K562 (cell line): ENCODE measurements at regions not wholly inside any gene's neighbourhood (a gene's known extent, or its start where the extent isn't known, plus 50 kb on each side); places are given as distances from the start of the nearest gene placed in this dataset.

Source experiments
- ATAC-seq: fragments of 200-7000 bp; cut with Tn5 transposase; 3 replicates; pipeline ENCODE4 v1.9.1; 2020; ENCODE audit warnings: moderate library complexity
- BruUV-seq: library from RNA; stranded (reverse); fragments of 400-500 nt; replicated peaks from 2 replicates; lab custom pipeline; 2021; lab: Mats Ljungman, UMichigan
- CTCF ChIA-PET: fragments of 300-600 bp; formaldehyde crosslinking; extraction: SDS; loops from one replicate; lab custom pipeline; 2021; ENCODE audit warnings: low intra/inter-chr PET ratio; lab: Yijun Ruan, JAX
- POLR2A ChIA-PET: fragments of 300-600, 350-650 bp; sonication (Branson Sonifier 250); formaldehyde crosslinking; extraction: SDS; loops from one replicate; lab custom pipeline; 2021; ENCODE audit warnings: antibody characterized with exemption, inconsistent platforms; lab: Yijun Ruan, JAX
- DNase-seq, 4 experiments: peaks; one replicate each; pipeline versions ENCODE4 v3.0.0 to v3.0.0-alpha.2; 2011 to 2018; ENCODE audit warnings: low spot score in 3 of 4, mixed read lengths in 3 of 4; ENCODE audit errors: extremely low read depth in 1 of 4
- FAIRE-seq: peaks from 2 replicates; lab custom pipeline; 2011; peaks lifted over from hg19 to GRCh38; lab: Jason Lieb, UNC
- H2AFZ ChIP-seq: 2 replicates; pipeline ENCODE4 v1.6.0; 2011; ENCODE audit warnings: low read depth, low read length, control low read depth, inconsistent platforms
- H3K27ac ChIP-seq: fragments of 200-600 bp; 3 replicates; pipeline ENCODE4 v1.8.0; 2011; ENCODE audit warnings: low read depth, mild to moderate bottlenecking, control low read depth, inconsistent platforms, low read length, moderate library complexity, mixed read lengths; ENCODE audit errors: extremely low read depth
- H3K27me3 ChIP-seq, 2 experiments: fragments of 300-600 bp in 1 of 2; 2 replicates in 1 of 2; 3 replicates in 1 of 2; pipeline versions ENCODE4 v1.6.0 to v1.8.0; 2011; ENCODE audit warnings: inconsistent platforms in 2 of 2, low read length in 2 of 2, mild to moderate bottlenecking in 1 of 2, mixed read lengths in 1 of 2, moderate library complexity in 1 of 2; ENCODE audit not compliant: control insufficient read depth in 2 of 2, insufficient read depth in 2 of 2
- H3K36me3 ChIP-seq: fragments of 300-600 bp; 3 replicates; pipeline ENCODE4 v1.8.0; 2011; ENCODE audit warnings: mild to moderate bottlenecking, low read length, inconsistent platforms; ENCODE audit not compliant: control insufficient read depth, insufficient read depth
- H3K4me1 ChIP-seq, 2 experiments: fragments of 200-600 bp in 1 of 2; replicated peaks in 1 of 2; 2 replicates in 1 of 2; 3 replicates in 1 of 2; pipeline versions ENCODE4 v1.5.1 to v1.8.0; 2011; ENCODE audit warnings: inconsistent platforms in 2 of 2, low read length in 2 of 2, mild to moderate bottlenecking in 1 of 2, mixed read lengths in 1 of 2, moderate library complexity in 1 of 2; ENCODE audit not compliant: control insufficient read depth in 2 of 2, insufficient read depth in 2 of 2
- H3K4me2 ChIP-seq: 2 replicates; pipeline ENCODE4 v1.6.1; 2011; ENCODE audit warnings: low read length, control low read depth, inconsistent platforms, mixed read lengths; ENCODE audit not compliant: insufficient read depth
- H3K4me3 ChIP-seq: fragments of 200-600 bp; sonication (generic), shearing (Covaris generic); 2 replicates; pipeline ENCODE4 v1.5.1; 2016; ENCODE audit warnings: control low read depth, inconsistent platforms
- H3K79me2 ChIP-seq: fragments of 200-600 bp; 3 replicates; pipeline ENCODE4 v1.8.0; 2011; ENCODE audit warnings: low read length, inconsistent platforms; ENCODE audit not compliant: control insufficient read depth, insufficient read depth
- H3K9ac ChIP-seq, 2 experiments: 2 replicates each; pipeline versions ENCODE4 v1.6.0 to v1.6.1; 2011; ENCODE audit warnings: low read depth in 2 of 2, low read length in 2 of 2, control low read depth in 1 of 2, inconsistent platforms in 1 of 2, mild to moderate bottlenecking in 1 of 2, mixed read lengths in 1 of 2; ENCODE audit not compliant: insufficient read depth in 1 of 2
- H3K9me1 ChIP-seq: one replicate; pipeline ENCODE4 v1.6.0; 2011; ENCODE audit warnings: inconsistent platforms, mild to moderate bottlenecking, low read length, moderate library complexity; ENCODE audit not compliant: control insufficient read depth, insufficient read depth
- H3K9me3 ChIP-seq: replicated peaks from 2 replicates; pipeline ENCODE4 v1.5.1; 2011; ENCODE audit warnings: low read depth, low read length, inconsistent platforms; ENCODE audit not compliant: control insufficient read depth, insufficient read depth
- H4K20me1 ChIP-seq: replicated peaks from 2 replicates; pipeline ENCODE4 v1.6.1; 2011; ENCODE audit warnings: low read length, inconsistent platforms, mixed read lengths; ENCODE audit not compliant: control insufficient read depth, insufficient read depth
- ARNT ChIP-seq, 2 experiments: fragments of 450-650 bp; IDR thresholded peaks; 2 replicates each; pipeline ENCODE4 v1.6.1; 2016; ENCODE audit warnings: mild to moderate bottlenecking in 1 of 2
- KDM2B ChIP-seq: fragments of 250-450 bp; sonication (Bioruptor Pico); IDR thresholded peaks from 2 replicates; pipeline ENCODE4 v1.8.0; 2021; ENCODE audit warnings: mild to moderate bottlenecking, moderate library complexity
- MAFK ChIP-seq: IDR thresholded peaks from 2 replicates; pipeline ENCODE4 v1.6.1; 2011; ENCODE audit warnings: low read length, improper control_type of control experiment
- MXI1 ChIP-seq: IDR thresholded peaks from 2 replicates; pipeline ENCODE4 v1.6.1; 2011; ENCODE audit warnings: low read depth, mild to moderate bottlenecking, improper control_type of control experiment, low read length
- NELFE ChIP-seq: IDR thresholded peaks from 2 replicates; pipeline ENCODE4 v1.6.1; 2011; ENCODE audit warnings: mild to moderate bottlenecking; ENCODE audit not compliant: insufficient read depth, insufficient read length
- NFRKB ChIP-seq: fragments of 450-650 bp; IDR thresholded peaks from 2 replicates; pipeline ENCODE4 v1.6.1; 2016; ENCODE audit warnings: low read depth
- NFYB ChIP-seq: IDR thresholded peaks from 2 replicates; pipeline ENCODE4 v1.6.1; 2011; ENCODE audit warnings: mild to moderate bottlenecking, moderate library complexity; ENCODE audit not compliant: insufficient read length; ENCODE audit errors: extremely low read depth
- PHB2 ChIP-seq: fragments of 450-650 bp; IDR thresholded peaks from 2 replicates; pipeline ENCODE4 v1.6.1; 2017; ENCODE audit warnings: low read depth
- RAD51 ChIP-seq: fragments of 450-650 bp; IDR thresholded peaks from 2 replicates; pipeline ENCODE4 v1.7.1; 2016; ENCODE audit warnings: low read depth, mild to moderate bottlenecking, borderline replicate concordance
- RNF2 ChIP-seq: sonication (generic); IDR thresholded peaks from 2 replicates; pipeline ENCODE4 v1.6.1; 2016
- SIN3B ChIP-seq: fragments of 450-650 bp; IDR thresholded peaks from 2 replicates; pipeline ENCODE4 v1.6.1; 2017; ENCODE audit warnings: low read depth, mild to moderate bottlenecking, moderate library complexity
- TAF1 ChIP-seq: IDR thresholded peaks from 2 replicates; pipeline ENCODE4 v1.6.1; 2011; ENCODE audit warnings: mild to moderate bottlenecking, low read length, moderate library complexity; ENCODE audit not compliant: insufficient read depth, control insufficient read depth, severe bottlenecking; ENCODE audit errors: extremely low read depth
- ZNF239 ChIP-seq: fragments of 250-450 bp; sonication (Bioruptor Pico); IDR thresholded peaks from 2 replicates; pipeline ENCODE4 v1.4.0; 2020; ENCODE audit warnings: mild to moderate bottlenecking
- ZNF507 ChIP-seq: conservative IDR thresholded peaks from 2 replicates; pipeline ENCODE4 v1.6.1; 2017; ENCODE audit warnings: missing genetic modification characterization, missing compliant biosample characterization
- WGBS: fragments of 100-300 bp; shearing (Covaris generic); methylation state at CpG from one replicate; pipeline ENCODE4 v1.1.6; 2016; ENCODE audit warnings: low coverage, mixed read lengths; ENCODE audit not compliant: insufficient coverage; ENCODE audit errors: missing lambda C conversion rate; 5-methylcytosine and 5-hydroxymethylcytosine counted together
- in situ Hi-C: fragments of 300-500 bp; cut with MboI; formaldehyde crosslinking; loops from 4 replicates; pipeline ENCODE4 v1.15.0; 2018; ENCODE audit warnings: inconsistent platforms, mixed read lengths
- intact Hi-C: fragments of 100-400 bp; cut with micrococcal nuclease; formaldehyde crosslinking; loops from 2 replicates; pipeline ENCODE4 v1.14.2; 2022
- TF ChIP-seq, protein P1 (sequence below): sonication (generic); formaldehyde crosslinking; IDR thresholded peaks from 2 replicates; pipeline ENCODE4 v1.8.0; 2022; ENCODE audit warnings: missing genetic modification reagents, mild to moderate bottlenecking, borderline replicate concordance
- TF ChIP-seq, protein P2 (sequence below): sonication (generic); formaldehyde crosslinking; IDR thresholded peaks from 2 replicates; pipeline ENCODE4 v1.8.0; 2022; ENCODE audit warnings: mild to moderate bottlenecking, missing genetic modification reagents

DNA sequence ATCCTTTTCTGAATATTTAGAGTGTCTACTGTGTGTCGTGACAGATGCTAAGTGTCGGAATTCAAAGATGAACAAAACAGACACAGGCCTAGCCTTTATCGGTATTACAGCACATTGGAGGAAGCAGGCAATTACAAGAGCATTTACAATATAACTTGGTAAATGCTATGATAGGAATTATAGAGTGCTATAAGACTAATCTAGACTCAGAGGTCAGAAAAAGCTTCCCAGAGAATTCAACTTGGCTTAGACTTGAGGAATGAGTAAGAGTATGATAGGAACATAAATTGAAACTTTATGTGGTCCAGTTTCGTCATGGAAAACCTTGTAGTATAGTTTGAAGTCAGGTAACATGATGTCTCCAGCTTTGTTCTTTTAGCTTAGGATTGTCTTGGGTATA is 395.7 kb upstream of the FAT3 start:
- ChIA-PET POLR2A (no interaction called here), CTCF (no interaction called here)
- H3K36me3 ChIP-seq: no peaks in the 10 kb centered on the region
- H2AFZ ChIP-seq: no peak overlapping the region
- ATAC-seq (no peak), DNase-seq (no peak), FAIRE-seq (no peak)
- H3K79me2 ChIP-seq: no peaks in the 10 kb centered on the region
- in situ Hi-C loops: no loop called here
- no peak overlapping the region for H3K9ac ChIP-seq
- H3K27ac ChIP-seq: no peak overlapping the region
- H3K4me2 ChIP-seq: no peak overlapping the region
- no TSS peak for BruUV-seq
- no peaks in the 10 kb centered on the region for H3K9me3 ChIP-seq
- H3K4me1 ChIP-seq: no peaks in the 10 kb centered on the region
- no peaks in the 10 kb centered on the region for H4K20me1 ChIP-seq
- no peaks in the 10 kb centered on the region for H3K27me3 ChIP-seq
- WGBS: 26% methylated on average over 4 of the region's 4 CpGs
- intact Hi-C loops: no loop called here
- H3K4me3 ChIP-seq: no peak overlapping the region
- no peaks in the 10 kb centered on the region for H3K9me1 ChIP-seq
- TF ChIP-seq, protein P1, sequence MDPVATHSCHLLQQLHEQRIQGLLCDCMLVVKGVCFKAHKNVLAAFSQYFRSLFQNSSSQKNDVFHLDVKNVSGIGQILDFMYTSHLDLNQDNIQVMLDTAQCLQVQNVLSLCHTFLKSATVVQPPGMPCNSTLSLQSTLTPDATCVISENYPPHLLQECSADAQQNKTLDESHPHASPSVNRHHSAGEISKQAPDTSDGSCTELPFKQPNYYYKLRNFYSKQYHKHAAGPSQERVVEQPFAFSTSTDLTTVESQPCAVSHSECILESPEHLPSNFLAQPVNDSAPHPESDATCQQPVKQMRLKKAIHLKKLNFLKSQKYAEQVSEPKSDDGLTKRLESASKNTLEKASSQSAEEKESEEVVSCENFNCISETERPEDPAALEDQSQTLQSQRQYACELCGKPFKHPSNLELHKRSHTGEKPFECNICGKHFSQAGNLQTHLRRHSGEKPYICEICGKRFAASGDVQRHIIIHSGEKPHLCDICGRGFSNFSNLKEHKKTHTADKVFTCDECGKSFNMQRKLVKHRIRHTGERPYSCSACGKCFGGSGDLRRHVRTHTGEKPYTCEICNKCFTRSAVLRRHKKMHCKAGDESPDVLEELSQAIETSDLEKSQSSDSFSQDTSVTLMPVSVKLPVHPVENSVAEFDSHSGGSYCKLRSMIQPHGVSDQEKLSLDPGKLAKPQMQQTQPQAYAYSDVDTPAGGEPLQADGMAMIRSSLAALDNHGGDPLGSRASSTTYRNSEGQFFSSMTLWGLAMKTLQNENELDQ: no peak
- TF ChIP-seq ZNF239 (CRISPR knock-in tag) (no peak), NFYB (no peak), MXI1 (no peak), KDM2B (CRISPR knock-in tag) (no peak), NFRKB (no peak), PHB2 (no peak), RAD51 (no peak), ARNT (IDR thresholded peaks at IDR 0.05) (no peak), SIN3B (no peak), ZNF507 (tag) (no peak), TAF1 (no peak), RNF2 (no peak), NELFE (no peak), MAFK (no peak)
- TF ChIP-seq, protein P2, sequence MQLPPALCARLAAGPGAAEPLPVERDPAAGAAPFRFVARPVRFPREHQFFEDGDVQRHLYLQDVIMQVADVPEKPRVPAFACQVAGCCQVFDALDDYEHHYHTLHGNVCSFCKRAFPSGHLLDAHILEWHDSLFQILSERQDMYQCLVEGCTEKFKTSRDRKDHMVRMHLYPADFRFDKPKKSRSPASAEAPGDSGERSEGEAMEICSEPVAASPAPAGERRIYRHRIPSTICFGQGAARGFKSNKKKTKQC (CRISPR knock-in tag): no peak
